Stimulated activated CD8-positive, alpha-beta memory T cell treated with anti-CD3 and anti-CD28 coated beads, Interleukin-2, amount 100 ng/mL, for 48 hours (primary cell): ENCODE measurements at regions not wholly inside any gene's neighbourhood (a gene's known extent, or its start where the extent isn't known, plus 50 kb on each side); places are given as distances from the start of the nearest gene placed in this dataset.

Experiments used
- DNase-seq, 2 donors: peaks; one replicate each; pipeline ENCODE4 v3.0.0-alpha.2; 2020; ENCODE audit warnings: low read depth in 2 of 2

DNA sequence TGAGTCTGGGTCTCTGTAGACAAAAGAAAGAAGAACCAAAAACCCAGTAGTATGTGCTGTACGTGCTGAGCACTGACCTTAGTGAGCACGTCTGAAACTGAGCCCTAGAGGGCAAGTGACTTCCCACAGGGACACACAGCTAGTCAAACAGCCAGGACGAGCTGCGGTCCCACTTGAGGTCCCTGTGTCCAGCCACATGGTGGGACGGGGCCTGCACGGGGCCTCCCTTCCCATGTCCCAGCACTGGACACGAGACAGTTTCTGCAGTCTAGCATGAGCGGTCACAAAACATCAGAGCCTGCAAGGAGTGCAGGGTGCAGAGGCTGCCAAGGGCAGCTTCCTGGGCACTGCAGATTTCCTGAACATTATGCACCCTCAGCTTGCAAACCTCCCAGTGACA lies 121.6 kb downstream of the NCOR2 start:
- no peak for DNase-seq

DNA sequence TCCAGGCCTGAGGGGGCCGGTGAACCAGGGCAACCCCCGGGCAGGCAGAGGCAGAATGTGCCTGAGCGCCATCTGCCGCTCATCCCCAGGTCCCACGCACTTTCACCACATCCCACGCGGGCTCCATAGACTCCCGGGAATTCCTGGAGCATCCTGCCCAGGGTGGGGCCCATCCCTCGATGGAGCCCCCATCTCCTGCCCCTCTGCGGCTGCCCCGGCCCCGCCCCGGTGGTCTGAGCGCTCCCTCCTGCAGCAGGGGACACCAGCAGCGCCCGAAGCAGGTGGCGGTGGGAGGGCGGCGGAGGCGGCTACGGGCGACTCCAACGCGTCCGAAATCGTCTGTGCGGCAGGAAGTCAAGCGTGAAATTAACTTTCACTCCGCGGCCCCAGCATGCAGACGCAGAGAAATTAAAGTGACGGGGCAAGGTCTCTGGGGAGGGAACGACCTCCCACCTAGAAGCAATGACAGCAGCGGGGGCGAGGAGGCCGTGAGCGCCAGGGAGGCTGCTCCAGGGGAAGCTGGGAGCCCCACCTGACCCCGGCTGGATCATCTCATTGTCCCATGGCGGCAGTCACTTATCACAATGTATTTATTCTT lies 122.2 kb downstream of the NCOR2 start:
- DNase-seq, result no peak

DNA sequence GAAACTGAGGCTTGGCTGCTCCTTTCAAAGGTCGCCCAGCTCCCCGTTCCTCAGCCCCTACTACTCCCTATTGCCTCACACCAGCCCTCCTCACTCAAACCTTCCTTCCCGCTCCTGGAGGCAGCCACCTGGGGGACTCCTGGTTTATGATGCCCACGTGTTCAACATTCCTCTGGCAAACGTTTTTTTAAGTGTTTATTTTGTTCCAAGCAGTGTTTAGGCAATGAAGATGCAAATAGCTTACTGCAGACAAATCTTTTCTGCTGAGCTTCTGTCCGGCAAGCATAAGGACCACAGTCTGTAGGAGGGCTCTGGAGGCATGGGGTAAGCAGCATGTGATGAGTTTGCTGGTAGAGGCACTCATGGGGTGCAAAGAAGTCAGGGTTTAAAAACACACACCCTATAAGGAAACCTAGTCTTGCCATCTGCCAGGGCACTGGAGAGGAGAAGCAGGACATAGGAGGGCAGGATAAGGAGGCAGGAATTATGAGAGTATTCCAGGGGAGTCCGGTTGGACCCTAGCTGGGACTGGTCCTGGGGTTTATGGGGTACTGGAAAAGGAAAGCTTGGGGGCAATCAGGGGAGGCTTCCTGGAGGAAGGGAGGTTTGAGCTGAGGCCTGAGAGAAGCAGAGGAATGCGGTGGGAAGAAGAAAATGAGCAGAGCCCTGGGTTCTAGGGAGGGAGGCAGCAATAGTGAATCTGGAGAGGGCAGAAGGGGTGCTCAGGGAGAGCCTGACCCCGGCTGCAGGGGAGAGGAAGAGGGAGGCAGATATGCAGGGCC lies 123.3 kb downstream of the NCOR2 start:
- no peak for DNase-seq

DNA sequence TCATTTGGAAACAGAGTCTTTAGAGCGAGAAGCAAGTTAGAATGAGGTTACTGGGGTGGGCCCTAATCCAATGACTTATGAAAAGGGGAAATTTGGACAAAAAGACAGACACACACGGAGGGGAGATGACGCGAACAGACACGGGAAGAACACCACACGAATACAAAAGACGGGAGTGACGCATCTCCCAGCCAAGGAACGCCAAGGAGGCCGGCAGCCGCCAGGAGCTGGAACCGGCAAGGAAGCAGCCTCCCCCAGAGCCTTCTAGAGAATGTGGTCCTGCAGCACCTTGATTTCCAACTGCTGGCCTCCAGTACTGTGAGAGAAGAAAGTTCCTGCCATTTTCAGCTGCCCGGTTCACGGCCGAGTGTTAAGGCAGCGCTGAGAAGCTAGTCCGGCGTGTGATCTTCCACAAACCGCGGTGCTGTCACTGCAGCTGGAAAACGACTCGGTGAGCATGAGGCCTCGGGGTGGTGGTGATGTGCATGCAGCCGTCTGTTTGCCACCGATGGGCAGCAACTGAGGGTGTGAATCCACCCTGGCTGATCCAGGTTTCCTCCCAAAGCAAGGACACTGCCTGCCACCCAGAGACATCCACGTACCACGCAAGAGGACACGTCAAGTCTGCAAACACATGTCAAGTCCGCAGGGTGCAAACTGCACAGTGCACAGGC lies 124.5 kb downstream of the NCOR2 start:
- DNase-seq, result no peak

DNA sequence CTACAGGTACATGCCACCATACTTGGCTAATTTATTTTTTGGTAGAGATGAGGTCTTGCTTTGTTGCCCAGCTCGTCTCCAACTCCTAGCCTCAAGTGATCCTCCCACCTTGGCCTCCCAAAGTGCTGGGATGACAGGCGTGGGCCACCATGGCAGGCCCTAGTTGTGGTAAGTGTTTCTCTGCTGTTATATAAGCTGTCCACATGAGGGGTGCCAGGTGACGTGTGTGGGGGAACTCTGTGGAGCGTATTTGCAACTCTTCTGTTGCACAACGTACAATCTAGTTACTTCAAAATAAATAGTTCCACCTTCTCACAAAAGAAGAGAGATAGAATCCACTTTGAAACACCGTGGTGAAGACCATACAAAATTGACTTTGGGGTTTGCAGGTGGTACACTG lies 125.1 kb downstream of the NCOR2 start:
- DNase-seq, result no peak

DNA sequence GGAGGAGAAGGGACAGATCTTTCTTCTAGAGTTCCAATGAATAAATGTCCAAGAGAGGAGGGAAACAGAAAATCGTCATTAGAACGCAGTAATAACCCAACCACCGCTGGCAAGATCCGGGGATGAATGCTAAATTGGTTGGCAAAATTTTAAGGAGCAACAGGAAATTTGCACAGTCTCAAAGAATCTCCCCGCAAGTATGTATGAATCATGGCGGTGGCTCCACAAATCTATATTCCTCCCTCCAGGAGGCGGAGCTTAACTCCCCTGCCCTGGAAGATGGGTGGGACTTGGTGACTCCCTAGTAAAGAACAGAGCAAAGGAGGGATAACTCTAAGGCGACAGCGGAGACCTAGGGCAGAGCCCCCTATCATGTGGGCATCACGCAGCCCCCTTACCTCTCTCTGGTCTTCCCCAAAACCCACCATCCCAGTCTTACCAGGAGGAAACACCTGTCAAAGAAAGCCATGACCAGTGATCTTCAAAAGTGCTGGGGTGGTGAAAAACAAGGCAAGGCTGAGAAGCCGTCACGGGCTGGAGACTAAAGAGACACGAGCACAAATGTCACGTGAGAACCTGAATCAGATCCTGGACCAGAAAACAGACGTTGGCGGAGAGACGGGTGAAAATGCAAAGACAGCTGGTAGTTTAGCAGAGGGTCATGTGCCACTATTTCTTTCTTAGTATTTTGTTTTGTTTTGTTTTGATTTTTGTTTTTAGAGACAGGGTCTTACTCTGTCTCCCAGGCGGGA lies 125.8 kb downstream of the NCOR2 start:
- DNase-seq, result no peak

DNA sequence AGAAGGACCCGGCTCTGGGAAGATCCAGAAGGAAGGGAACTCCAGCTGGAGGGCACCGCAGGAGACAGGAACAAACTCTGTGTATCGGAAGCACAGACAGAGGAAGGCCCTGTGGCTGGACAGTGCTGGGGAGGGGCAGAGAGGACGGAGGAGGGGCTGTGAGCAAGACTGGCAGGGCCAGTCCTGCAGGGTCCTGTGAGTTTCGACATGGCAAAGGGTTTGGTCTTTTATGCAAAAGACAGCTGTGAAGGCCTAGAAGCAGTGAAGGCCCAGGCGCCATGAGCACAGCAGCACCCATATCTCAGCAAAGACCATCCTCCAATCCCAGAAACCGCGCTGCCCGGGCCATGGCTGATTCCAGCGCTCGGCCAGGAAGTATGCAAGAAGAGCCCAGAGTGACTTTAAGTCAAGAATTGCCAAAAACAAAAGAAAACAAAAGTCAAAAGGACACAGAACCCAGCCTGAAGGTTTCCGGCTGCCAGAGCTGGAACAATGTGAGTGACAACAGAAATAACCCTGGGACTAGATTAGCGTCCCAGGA lies 126.5 kb downstream of the NCOR2 start:
- DNase-seq, result no peak

DNA sequence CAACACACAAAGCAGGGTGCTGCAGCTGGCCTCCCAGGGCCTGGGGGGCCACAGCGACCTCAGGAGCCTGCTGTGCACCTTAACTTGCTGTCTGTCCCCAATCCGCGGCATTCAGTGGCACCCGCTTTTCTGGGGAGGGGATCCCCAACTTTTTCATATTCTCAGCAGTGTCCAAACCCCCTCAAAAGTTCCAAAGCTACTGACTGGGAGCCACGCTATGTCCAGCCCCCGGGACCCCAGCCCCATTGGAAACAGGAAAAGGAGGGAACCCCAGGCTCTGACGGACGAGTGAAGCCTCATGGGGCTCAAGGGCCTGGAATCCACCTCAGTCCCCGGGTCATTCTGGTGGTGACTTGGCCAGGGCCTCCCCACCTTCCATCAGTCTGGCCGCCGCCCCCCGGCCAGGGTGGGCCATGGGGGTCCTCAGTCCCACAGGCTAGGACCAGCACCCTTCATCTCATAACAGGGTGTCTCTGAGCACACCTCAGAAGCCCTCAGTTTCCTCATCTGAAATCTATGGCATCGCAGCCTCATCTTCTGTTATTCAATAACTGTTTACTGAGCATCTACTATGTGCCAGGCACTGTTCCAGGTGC lies 127.3 kb downstream of the NCOR2 start:
- no peak for DNase-seq

DNA sequence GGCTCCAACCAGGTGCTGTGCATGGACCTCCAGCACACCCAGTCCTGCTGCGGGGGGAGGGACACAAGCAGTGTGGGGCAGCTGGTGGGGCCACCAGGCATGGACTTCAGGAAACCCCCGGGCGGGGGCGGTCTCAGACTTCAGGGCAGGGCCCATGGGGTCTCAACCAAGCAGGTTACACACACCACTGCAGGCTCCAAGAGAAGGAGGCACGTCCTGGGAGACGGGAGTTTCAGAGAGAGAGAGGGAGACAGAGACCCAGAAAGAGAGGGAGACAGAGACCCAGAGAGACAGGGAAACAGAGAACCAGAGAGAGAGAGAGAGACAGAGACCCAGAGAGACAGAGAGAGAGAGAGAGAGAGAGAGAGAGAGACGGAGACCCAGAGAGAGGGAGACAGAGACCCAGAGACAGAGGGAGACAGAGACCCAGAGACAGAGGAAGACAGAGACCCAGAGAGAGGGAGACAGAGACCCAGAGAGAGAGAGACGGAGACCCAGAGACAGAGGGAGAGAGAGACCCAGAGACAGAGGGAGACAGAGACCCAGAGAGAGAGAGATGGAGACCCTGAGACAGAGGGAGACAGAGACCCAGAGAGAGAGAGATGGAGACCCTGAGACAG lies 128.9 kb downstream of the NCOR2 start:
- DNase-seq, result no peak

DNA sequence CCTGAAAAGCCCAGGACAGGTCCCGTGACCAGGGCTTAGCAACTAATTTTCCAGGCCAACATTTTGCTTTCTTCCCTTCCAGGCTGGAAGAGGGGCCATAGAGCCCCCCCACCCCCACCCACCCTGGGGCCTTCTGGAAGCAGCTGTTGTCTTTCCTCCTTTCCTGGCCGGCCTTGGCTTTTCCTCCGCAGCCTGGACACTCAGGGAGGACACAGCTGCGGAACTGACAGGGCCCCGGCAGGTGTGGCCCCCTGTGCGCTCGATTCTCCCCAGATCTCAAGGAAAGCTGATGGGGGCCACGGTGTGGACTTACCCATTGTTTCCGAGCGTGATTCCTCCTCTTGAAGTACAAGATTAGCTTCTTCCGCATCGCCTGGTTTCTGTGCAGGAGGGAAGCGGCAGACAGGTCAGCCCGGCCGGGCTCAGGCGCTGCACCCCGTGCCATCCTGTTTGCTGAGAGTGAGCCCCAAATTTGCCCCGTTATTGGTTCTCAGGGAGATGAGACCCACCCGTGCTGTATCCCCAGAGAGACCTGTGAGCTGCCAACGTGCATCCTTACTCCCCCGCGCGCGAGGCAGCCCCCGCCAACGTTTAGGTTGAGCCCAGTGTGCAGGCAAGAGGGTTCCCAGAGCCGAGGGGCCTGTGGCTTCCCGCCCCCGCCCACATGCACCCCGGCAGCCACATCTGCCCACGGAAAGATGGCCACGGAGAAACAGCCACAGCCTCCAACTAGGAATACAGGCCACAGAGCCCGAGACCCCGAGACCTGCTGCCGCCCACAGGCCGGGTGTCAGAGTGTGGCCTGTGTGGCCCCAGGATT lies 129.6 kb downstream of the NCOR2 start:
- DNase-seq, result no peak

DNA sequence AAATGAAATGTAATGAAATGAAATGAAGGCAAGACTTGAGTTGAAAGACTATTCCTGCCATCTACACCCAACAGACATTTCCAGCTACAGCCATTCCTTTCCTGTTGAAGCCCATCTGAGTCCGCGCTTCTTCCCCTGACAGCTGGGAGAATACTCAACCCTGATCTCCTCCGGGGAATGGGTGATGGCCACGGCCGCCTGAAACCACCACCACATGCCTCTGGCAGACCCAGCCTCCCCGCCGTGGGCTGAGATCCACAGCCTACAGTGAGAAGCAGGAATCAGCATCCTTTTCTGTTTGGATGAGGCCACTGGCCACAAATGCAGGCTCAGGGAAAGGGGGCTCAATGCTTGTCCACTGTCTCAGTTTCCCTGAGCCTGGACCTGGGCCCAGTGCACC lies 130.3 kb downstream of the NCOR2 start:
- DNase-seq, result no peak

DNA sequence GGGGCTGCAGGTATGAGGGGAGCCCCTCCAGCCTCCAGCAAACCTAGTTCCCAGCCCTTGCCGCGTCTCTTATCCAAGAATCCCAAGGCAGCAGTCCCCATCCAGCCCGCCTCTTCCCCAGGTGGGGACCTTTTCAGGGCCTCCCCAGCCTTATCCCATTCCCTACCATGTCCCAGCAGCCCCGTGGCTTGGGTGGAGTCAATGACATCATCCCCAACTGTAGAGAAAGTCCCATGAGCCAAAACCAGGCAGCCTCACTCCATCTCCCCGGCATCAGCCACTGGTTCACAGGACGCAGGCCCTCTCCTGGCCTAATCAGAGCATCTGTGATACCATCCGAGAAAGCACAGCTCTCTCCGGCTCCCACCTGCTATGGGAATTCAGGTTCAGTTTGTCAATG lies 131.0 kb downstream of the NCOR2 start:
- no peak for DNase-seq

DNA sequence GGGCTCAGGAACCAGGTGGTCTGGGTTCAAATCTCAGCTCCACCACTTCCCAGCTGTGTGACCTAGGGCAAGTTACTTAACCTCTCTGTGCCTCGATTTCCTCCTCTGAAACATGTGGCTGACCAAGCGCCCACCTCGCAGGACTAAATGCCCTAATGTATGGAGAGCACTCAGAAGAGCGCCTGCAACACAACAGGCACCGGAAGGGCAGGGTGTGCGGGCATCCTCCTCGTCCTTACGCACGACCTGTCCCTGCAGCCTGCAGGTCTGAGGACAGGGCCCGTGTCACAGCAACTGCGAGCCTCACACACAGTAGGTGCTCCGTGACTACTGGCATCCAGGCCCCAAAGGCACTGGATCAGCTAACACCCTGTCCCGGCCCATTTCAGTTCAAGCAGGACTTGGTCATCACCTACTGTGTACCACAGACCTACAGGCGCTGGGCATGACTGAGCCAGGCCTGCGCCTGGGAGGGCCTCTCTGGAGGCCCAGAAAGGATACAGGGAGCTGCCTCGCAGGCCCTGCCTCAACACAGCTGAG lies 131.5 kb downstream of the NCOR2 start:
- DNase-seq, result no peak

DNA sequence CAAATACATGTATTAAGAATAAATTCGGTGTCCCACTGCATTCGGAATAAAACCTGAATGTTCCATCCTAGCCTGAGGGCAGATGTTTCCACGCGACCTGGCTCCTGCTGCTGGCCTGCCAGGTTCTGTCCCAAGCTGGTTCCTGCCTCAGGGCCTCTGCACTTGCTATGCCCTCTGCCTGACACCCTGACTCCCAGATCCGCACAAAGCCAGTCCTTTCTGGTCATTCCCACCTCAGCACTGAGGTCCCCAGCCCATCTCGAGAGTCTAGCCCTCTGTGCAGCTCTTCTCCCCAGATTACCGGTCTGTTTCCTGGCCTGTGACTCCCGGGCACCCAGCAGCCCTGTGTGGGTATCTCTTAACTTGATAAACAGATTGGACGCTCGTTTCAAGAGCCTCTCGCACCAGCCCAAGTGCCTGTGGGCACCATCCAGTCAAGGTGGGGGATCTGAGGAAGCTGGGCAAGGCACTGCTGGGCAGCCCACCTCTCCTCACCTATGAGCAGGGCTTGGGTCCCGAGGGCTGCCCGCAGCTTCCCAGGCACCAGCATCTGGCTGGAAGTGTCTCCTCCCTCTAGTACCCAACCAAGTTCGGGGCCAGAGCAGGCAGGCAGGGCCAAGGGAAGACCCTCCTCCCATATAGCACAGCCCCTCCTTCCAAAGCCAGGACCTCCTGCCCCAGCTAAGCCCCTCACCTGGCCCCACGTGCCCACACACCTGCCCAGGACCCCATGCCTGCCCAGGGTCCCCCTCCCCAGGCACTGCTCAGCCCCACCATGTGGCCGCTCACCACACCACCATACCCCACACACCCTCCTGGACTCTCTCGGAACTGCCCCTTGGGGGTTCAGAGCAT lies 132.2 kb downstream of the NCOR2 start:
- DNase-seq, result no peak

DNA sequence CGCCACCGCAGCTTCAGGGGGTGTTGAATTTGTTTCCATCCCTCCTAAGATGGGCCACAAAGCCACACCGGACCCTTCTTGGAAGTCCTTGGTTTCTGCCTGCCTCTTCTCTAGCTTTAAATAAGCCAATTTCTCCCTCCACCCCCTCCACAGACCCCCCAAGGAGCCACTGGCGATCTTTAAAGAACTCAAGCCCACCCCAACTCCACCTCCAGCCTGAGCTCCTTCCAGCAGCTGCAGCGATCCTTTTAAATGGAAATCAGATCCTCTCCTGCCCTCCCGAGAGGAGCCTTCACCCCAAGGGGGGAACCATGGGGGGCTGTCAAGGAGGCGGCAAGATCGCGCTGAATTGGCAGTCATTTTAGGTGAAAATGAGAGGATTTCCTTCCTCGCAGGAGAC lies 133.1 kb downstream of the NCOR2 start:
- DNase-seq, result no peak

DNA sequence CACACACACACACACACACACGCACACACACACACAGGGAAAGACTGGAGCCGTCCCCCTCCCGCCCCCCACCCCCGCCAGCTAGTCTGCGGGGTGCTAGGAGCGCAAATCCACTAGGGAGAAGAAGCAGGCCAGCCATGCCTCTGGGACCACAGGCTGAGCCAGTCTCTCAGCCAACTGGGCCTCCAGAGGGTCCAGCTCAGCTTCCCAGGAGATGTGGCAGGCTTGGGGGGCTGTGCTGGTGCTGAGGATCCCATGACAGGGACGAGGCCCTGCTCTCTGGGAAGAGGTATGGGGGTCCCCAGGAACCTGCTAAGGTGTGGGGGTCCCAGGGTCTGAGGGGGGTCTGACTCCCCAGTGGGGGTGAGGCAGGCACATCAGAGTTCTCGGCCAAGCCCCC lies 133.5 kb downstream of the NCOR2 start:
- DNase-seq, result no peak

DNA sequence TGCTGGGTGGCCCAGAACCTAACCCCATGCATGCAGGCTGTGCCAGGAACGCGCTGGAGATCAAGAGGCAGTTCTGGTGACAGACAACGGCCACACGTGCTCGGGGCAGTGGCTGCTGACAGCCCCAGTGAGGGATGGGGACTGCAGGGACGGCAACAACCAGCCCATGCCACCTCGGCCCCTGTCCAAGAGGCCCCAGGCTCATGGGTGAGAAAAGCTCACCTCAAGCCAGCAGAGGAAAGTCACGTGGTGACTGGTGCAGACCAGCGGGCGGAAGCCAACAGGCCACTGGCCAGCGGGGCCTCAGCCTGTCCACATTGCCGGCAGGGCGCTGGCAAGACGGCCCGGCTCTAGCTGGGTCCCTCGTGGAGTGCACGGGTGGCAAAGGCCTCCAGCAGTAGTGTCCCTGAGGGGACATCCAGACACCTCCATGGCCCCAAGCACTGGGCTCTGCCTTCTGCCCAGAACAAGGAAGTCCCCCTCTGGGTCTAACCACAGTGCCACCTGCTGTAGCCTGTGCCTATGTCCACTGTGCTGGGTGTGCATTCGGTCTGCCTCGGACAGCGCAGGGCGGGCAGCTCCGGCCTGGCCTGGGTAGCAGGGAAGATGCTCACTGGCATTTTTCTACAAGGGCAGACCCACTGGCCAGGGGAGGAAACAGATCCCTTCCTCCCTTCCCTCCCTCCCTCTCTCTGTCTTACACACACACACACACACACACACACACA lies 134.1 kb downstream of the NCOR2 start:
- no peak for DNase-seq

DNA sequence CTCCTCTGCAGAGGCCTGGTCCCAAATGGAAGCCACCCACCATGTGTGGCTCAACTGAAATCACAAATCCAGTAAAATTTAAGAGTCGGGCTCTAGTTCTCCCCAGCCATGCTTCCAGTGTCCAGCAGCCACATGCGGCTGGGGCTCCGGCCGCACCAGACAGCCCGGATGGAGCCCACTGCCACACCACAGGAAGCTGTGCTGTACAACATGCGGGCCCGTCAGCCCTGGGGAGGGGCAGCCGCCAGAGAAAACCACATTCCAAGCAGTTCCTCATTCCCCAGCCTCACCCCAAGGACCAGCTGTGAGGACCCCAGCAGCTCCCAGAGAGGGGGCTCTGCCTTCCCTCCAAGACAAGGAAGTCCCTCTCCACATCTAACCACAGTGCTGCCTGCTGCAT lies 135.0 kb downstream of the NCOR2 start:
- no peak for DNase-seq

DNA sequence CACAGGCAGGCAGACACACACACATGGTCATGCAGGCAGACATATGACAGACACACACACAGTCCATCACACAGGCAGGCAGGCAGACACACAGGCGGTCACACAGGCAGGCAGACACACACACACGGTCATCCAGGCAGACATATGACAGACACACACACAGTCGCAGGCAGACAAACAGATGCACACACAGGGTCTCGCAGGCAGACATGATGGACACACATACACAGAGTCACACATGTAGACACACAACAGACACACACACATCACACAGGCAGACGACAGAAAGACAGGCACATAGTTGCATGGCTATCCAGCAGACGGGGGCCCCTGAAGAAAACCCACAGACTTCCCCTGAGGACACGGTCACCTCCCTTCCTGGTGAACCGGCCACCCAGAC lies 135.4 kb downstream of the NCOR2 start:
- DNase-seq, result no peak
